Liver (tissue), 3 donors: ENCODE measurements at regions not wholly inside any gene's neighbourhood (a gene's known extent, or its start where the extent isn't known, plus 50 kb on each side); places are given as distances from the start of the nearest gene placed in this dataset.

Source experiments
- CTCF ChIP-seq: fragments of 150-350 bp; IDR thresholded peaks from 2 replicates; pipeline ENCODE4 v1.5.1; 2017; ENCODE audit warnings: improper control_type of control experiment, low read depth, low read length; ENCODE audit not compliant: missing input control
- GABPA ChIP-seq, 2 donors: IDR thresholded peaks in 1 of 2; conservative IDR thresholded peaks in 1 of 2; 2 replicates each; pipeline ENCODE4 v1.6.1; 2016; ENCODE audit warnings: antibody characterized with exemption in 2 of 2, mild to moderate bottlenecking in 1 of 2, moderate library complexity in 1 of 2
- MAX ChIP-seq: IDR thresholded peaks from 2 replicates; pipeline ENCODE4 v1.6.1; 2016; ENCODE audit warnings: antibody characterized with exemption
- REST ChIP-seq: IDR thresholded peaks from 2 replicates; pipeline ENCODE4 v1.6.1; 2016; ENCODE audit warnings: antibody characterized with exemption, mild to moderate bottlenecking
- SP1 ChIP-seq: IDR thresholded peaks from 2 replicates; pipeline ENCODE4 v1.6.1; 2018; ENCODE audit warnings: antibody characterized with exemption, mild to moderate bottlenecking
- donor health status: healthy.
- donor health status: healthy.

GRCh38 chr3:22175947-22176346 lies 424.9 kb upstream of the ZNF385D start:
- TF ChIP-seq CTCF (peak; percentile 12), MAX (no peak), SP1 (no peak), REST (no peak), GABPA (IDR thresholded peaks at IDR 0.05 in 1 of 2, conservative IDR thresholded peaks at IDR 0.05 in 1 of 2) (no peak)
